CD14-positive monocyte (primary cell): ENCODE measurements at regions not wholly inside any gene's neighbourhood (a gene's known extent, or its start where the extent isn't known, plus 50 kb on each side); places are given as distances from the start of the nearest gene placed in this dataset.

Experiments used
- DNase-seq, 3 donors: peaks; one replicate each; pipeline ENCODE4 v3.0.0-alpha.2; 2011 to 2022
- H2AFZ ChIP-seq: 2 replicates; pipeline ENCODE4 v1.6.0; 2012; ENCODE audit warnings: mild to moderate bottlenecking, low read depth, low read length, inconsistent platforms; ENCODE audit not compliant: insufficient read depth, poor library complexity, severe bottlenecking
- H3K27ac ChIP-seq, 2 donors: 1 replicate in 1 of 2; 2 replicates in 1 of 2; pipeline ENCODE4 v1.5.1; 2012 to 2013; ENCODE audit warnings: low read length in 2 of 2, control low read depth in 1 of 2, inconsistent platforms in 1 of 2, low read depth in 1 of 2, mild to moderate bottlenecking in 1 of 2
- H3K27me3 ChIP-seq, 2 donors: one replicate each; pipeline versions ENCODE4 v1.6.0 to v1.6.1; 2011 to 2013; ENCODE audit warnings: low read length in 2 of 2; ENCODE audit not compliant: control insufficient read depth in 2 of 2, insufficient read depth in 2 of 2
- H3K36me3 ChIP-seq, 2 donors: replicated peaks in 1 of 2; 1 replicate in 1 of 2; 2 replicates in 1 of 2; pipeline versions ENCODE4 v1.5.1 to v1.6.1; 2012 to 2013; ENCODE audit warnings: low read length in 2 of 2, control low read depth in 1 of 2, inconsistent platforms in 1 of 2, mild to moderate bottlenecking in 1 of 2; ENCODE audit not compliant: insufficient read depth in 2 of 2, control insufficient read depth in 1 of 2
- H3K4me1 ChIP-seq, 2 donors: 1 replicate in 1 of 2; 2 replicates in 1 of 2; pipeline versions ENCODE4 v1.5.1 to v1.6.1; 2012 to 2013; ENCODE audit warnings: low read length in 2 of 2, control low read depth in 1 of 2, inconsistent platforms in 1 of 2, mild to moderate bottlenecking in 1 of 2, moderate library complexity in 1 of 2; ENCODE audit not compliant: insufficient read depth in 2 of 2, control insufficient read depth in 1 of 2
- H3K4me2 ChIP-seq: replicated peaks from 2 replicates; pipeline ENCODE3; 2012; ENCODE audit warnings: low read length, moderate library complexity, mild to moderate bottlenecking; ENCODE audit not compliant: poor library complexity, severe bottlenecking; ENCODE audit errors: extremely low read depth
- H3K4me3 ChIP-seq, 3 experiments: fragments of 200-600 bp in 1 of 3; sonication (generic) in 1 of 3; replicated peaks in 1 of 3; 1 replicate in 2 of 3; 2 replicates in 1 of 3; pipeline ENCODE4 v1.5.1; 2011 to 2013; ENCODE audit warnings: low read length in 3 of 3, mild to moderate bottlenecking in 3 of 3, control low read depth in 2 of 3, low read depth in 2 of 3, inconsistent platforms in 1 of 3, moderate library complexity in 1 of 3
- H3K79me2 ChIP-seq: 2 replicates; pipeline ENCODE4 v1.6.0; 2012; ENCODE audit warnings: mild to moderate bottlenecking, control low read depth, inconsistent platforms, low read length, moderate library complexity; ENCODE audit not compliant: insufficient read depth
- H3K9ac ChIP-seq: 2 replicates; pipeline ENCODE4 v1.6.0; 2017; ENCODE audit warnings: low read length, mild to moderate bottlenecking; ENCODE audit not compliant: insufficient read depth, poor library complexity, severe bottlenecking
- H3K9me3 ChIP-seq, 2 donors: replicated peaks in 1 of 2; 1 replicate in 1 of 2; 2 replicates in 1 of 2; pipeline versions ENCODE4 v1.5.1 to v1.6.1; 2012 to 2013; ENCODE audit warnings: low read length in 2 of 2, control low read depth in 1 of 2; ENCODE audit not compliant: control insufficient read depth in 1 of 2, insufficient read depth in 1 of 2
- H4K20me1 ChIP-seq: 2 replicates; pipeline ENCODE4 v1.6.0; 2012; ENCODE audit warnings: mild to moderate bottlenecking, low read length, control low read depth, moderate library complexity; ENCODE audit not compliant: insufficient read depth
- H3K27ac Mint-ChIP-seq, 7 donors: one replicate each; pipeline ENCODE4 v1.8.0; 2020; ENCODE audit warnings: mild to moderate bottlenecking in 7 of 7, mixed read lengths in 7 of 7, moderate library complexity in 6 of 7, inconsistent platforms in 2 of 7
- H3K27me3 Mint-ChIP-seq, 3 donors: one replicate each; pipeline ENCODE4 v1.8.0; 2021 to 2022; ENCODE audit warnings: low read depth in 3 of 3, mild to moderate bottlenecking in 3 of 3, mixed read lengths in 3 of 3, moderate library complexity in 3 of 3, inconsistent platforms in 1 of 3
- H3K36me3 Mint-ChIP-seq, 2 donors: one replicate each; pipeline ENCODE4 v1.8.0; 2020; ENCODE audit warnings: mixed read lengths in 2 of 2, inconsistent platforms in 1 of 2, mild to moderate bottlenecking in 1 of 2
- H3K4me1 Mint-ChIP-seq: one replicate; pipeline ENCODE4 v1.8.0; 2020; ENCODE audit warnings: mild to moderate bottlenecking, mixed read lengths
- H3K4me3 Mint-ChIP-seq, 2 donors: one replicate each; pipeline ENCODE4 v1.8.0; 2020; ENCODE audit warnings: mild to moderate bottlenecking in 2 of 2, mixed read lengths in 2 of 2, moderate library complexity in 1 of 2
- H3K9me3 Mint-ChIP-seq, 7 donors: one replicate each; pipeline ENCODE4 v1.8.0; 2020 to 2022; ENCODE audit warnings: mixed read lengths in 7 of 7, mild to moderate bottlenecking in 6 of 7, moderate library complexity in 6 of 7, inconsistent platforms in 2 of 7
- CTCF ChIP-seq: fragments of 200-600 bp; IDR thresholded peaks from one replicate; pipeline ENCODE4 v1.8.0; 2022; ENCODE audit warnings: antibody characterized with exemption, mild to moderate bottlenecking
- WGBS: methylation state at CpG from one replicate; pipeline ENCODE4 v1.1.5; 2013; ENCODE audit warnings: missing lambda C conversion rate; ENCODE audit not compliant: insufficient coverage; 5-methylcytosine and 5-hydroxymethylcytosine counted together
- intact Hi-C, 2 donors: fragments of 100-400 bp; cut with micrococcal nuclease; formaldehyde crosslinking; loops; one replicate each; pipeline versions ENCODE4 v1.15.0 to v1.15.1; 2023

GRCh38 chr7:136034132-136034531 is 57.0 kb upstream of the MTPN start:
- H3K27me3 Mint-ChIP-seq, result peaks cover 0 to 8% (median 1%) of the 10 kb centered on the region in 3 donors
- no peaks in the 10 kb centered on the region for H3K27me3 ChIP-seq
- H3K36me3 Mint-ChIP-seq, result no peaks in the 10 kb centered on the region
- H3K36me3 ChIP-seq, result no peaks in the 10 kb centered on the region
- no peak for TF ChIP-seq CTCF
- no peak overlapping the region for H3K4me3 ChIP-seq
- H2AFZ ChIP-seq, result no peak overlapping the region
- H3K79me2 ChIP-seq, result no peaks in the 10 kb centered on the region
- H3K4me3 Mint-ChIP-seq, result no peak overlapping the region
- no peak for DNase-seq
- no peaks in the 10 kb centered on the region for H3K4me1 Mint-ChIP-seq
- no peak overlapping the region for H3K27ac ChIP-seq
- WGBS, result 100% methylated on average over 2 of the region's 3 CpGs
- intact Hi-C loops, result no loop called here
- peaks cover 0 to 12% (median 2%) of the 10 kb centered on the region in 7 donors for H3K9me3 Mint-ChIP-seq
- H4K20me1 ChIP-seq, result no peaks in the 10 kb centered on the region
- no peak overlapping the region for H3K4me2 ChIP-seq
- H3K9ac ChIP-seq, result no peak overlapping the region
- no peaks in the 10 kb centered on the region for H3K4me1 ChIP-seq
- no peak overlapping the region for H3K27ac Mint-ChIP-seq
- H3K9me3 ChIP-seq, result no peaks in the 10 kb centered on the region

- Histone ChIP-seq H3K4me1 (no peaks in the 10 kb centered on the region), H3K36me3 (no peaks in the 10 kb centered on the region), H3K4me3 (no peak overlapping the region), H3K4me2 (no peak overlapping the region), H3K9me3 (no peaks in the 10 kb centered on the region), H3K27me3 (no peaks in the 10 kb centered on the region), H4K20me1 (no peaks in the 10 kb centered on the region), H2AFZ (no peak overlapping the region), H3K9ac (no peak overlapping the region), H3K27ac (no peak overlapping the region), H3K79me2 (no peaks in the 10 kb centered on the region)
- no peak for TF ChIP-seq CTCF
- intact Hi-C loops, result no loop called here
- DNase-seq, result no peak
- Mint-ChIP-seq H3K4me3 (no peak overlapping the region), H3K36me3 (no peaks in the 10 kb centered on the region), H3K9me3 (peaks cover 0 to 12% (median 2%) of the 10 kb centered on the region in 7 donors), H3K27me3 (peaks cover 0 to 8% (median 1%) of the 10 kb centered on the region in 3 donors), H3K27ac (no peak overlapping the region), H3K4me1 (no peaks in the 10 kb centered on the region)
- 85% methylated on average over 1 of the region's 6 CpGs for WGBS
Measured at GRCh38 chr7:136033413-136034031, 56.4 kb upstream of the MTPN start.
